Fibroblast of gingiva (primary cell): ENCODE measurements at regions not wholly inside any gene's neighbourhood (a gene's known extent, or its start where the extent isn't known, plus 50 kb on each side); places are given as distances from the start of the nearest gene placed in this dataset.

ENCODE experiments used
- DNase-seq: peaks from one replicate; pipeline ENCODE4 v3.0.0-alpha.2; 2011; ENCODE audit warnings: low read depth

GRCh38 chrX:46298821-46299220 lies 246.4 kb downstream of the ZNF674 start:
- DNase-seq = peak; percentile 1

- no peak for DNase-seq
These were observed 249.3 kb downstream of the ZNF674 start for GRCh38 chrX:46295963-46296362.

DNA sequence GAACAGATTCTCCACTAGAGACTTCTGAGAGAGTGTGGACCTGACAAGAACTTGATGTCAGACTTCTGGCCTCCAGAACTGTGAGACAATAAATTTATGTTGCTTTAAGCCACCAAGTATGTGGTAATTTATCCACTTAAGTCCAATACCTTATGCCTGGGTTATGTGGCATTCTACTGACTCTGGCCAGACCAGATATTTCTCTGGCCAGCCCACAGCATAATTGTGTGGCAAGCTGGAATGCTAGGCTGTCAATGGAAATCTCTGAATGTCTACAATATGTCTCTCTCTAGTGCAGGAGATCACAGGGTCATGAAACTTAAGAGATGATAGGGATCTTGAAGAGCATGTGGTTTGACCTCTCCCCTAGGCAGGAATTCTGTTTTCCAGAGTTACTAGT lies 251.0 kb downstream of the ZNF674 start:
- peak; percentile 24 for DNase-seq

GRCh38 chrX:46279925-46280313 lies 265.3 kb downstream of the ZNF674 start:
- DNase-seq = peak; percentile 26

GRCh38 chrX:46279214-46279924 lies 265.9 kb downstream of the ZNF674 start:
- DNase-seq = peak; percentile 21

- no peak for DNase-seq
These were observed 266.6 kb downstream of the ZNF674 start for GRCh38 chrX:46278572-46278971.

DNA sequence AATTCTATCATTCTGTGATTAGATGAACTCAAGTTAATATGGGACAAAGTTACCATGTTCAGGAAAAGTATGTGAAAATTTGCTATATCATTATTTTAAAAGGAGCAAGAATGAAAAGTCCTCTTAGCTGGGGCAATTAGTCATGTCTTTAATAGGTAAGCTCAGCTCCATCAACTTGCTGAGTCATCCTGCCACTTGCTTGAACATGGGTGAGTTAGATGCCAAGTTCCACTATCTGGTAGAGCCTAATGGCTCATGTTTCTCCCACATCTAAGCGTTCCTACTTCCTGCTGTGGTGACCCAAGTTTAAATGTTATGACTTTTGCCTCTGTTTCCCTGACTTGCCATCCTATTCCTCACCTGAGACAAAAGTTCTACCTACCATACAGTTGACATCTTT lies 276.8 kb downstream of the ZNF674 start:
- DNase-seq = peak; percentile 19

DNA sequence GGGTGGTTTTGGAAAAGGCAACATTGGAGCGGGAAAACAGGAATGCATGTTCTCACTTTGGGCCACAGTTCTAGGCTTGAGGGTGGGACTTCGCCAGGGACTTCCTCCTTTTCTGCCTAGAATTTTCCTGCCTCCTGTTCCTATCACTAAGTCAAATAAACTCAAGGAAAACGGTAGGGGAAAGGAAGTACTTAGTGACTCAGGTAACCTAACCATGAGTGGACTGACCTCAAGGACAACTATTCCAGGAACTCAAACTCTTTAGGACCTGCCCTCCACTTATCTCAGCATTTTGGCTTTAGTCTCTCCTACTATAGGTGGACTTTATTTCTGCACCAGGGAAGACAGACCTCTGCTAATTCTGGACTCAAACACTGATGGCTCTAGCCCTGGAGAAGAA lies 281.7 kb downstream of the ZNF674 start:
- no peak for DNase-seq

DNA sequence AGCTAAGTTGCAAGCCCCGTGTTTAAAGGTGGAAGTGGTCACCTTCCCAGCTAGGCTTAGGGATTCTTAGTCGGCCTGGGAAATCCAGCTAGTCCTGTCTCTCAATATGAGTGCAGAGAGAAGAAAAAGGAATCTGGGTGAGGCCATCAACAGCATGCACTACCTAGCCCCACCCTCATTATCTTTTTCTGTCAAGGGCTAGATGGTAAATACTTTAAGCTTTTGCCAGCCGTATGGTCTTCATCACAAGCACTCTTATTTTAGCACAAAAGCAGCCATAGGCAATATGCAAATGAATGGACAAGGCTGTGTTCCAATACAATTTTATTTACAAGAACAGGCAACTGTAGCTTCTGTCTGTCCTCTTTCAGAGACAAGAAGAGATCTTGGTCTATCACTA lies 282.9 kb downstream of the ZNF674 start:
- DNase-seq = no peak

- no peak for DNase-seq
These were observed 284.7 kb downstream of the ZNF674 start for GRCh38 chrX:46260499-46260898.

DNA sequence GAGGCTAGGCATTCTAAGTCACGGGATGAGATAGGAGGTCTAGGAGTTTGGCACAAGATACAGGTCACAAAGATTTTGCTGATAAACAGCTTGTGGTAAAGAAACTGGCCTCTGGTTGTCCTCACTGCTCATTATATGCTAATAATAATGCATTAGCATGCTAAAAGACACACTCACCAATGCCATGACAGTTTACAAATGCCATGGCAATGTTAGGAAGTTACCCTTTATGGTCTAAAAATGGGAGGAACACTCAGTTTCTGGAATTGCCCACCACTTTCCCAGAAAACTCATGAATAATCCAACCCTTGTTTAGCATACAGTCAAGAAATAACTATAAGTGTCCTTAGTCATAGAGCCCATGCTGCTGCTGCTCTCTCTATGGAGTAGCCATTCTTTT lies 286.9 kb downstream of the ZNF674 start:
- DNase-seq = no peak

- DNase-seq = no peak
These were observed 287.8 kb downstream of the ZNF674 start for GRCh38 chrX:46257451-46257879.

DNA sequence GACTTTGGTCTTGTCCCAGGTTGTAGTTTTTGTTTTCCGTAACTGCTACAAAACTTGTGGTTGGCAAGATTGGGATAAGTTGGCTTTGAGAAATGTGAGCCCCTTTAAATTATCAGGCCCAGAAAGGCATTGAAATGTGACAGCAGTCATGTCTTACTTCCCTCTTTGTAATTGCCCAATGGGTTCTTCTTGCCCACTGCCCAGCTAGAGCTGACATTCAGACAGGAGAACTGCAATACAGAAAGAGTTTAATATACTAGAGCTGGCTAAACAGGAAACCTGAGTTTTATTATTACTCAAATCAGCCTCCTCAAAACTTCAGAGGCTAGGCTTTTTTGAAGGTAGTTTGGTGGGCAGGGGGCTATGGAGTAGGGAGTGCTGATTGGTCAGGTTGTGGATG lies 288.3 kb downstream of the ZNF674 start:
- DNase-seq = no peak

- DNase-seq = peak; percentile 30
These were observed 290.2 kb downstream of the ZNF674 start for GRCh38 chrX:46255046-46255445.

DNA sequence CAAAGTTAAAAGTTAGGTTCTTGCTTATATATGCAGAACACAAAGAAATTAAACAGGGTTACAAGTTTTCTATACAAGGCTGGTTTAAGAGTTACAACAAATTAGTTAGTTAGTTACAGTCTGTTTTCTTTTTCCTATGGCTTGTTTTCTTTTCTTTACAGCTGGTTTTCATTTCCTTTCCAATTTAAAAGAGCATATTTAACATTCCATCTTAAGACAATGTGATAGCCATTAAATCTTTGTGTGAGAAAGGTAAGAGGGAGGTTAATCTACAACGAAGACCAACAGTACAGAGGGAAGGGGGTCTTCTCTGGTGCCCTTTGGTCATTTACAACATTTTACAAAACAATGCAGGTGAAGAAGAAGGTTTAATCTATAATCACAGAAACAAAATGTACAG lies 290.6 kb downstream of the ZNF674 start:
- DNase-seq = peak; percentile 38

DNA sequence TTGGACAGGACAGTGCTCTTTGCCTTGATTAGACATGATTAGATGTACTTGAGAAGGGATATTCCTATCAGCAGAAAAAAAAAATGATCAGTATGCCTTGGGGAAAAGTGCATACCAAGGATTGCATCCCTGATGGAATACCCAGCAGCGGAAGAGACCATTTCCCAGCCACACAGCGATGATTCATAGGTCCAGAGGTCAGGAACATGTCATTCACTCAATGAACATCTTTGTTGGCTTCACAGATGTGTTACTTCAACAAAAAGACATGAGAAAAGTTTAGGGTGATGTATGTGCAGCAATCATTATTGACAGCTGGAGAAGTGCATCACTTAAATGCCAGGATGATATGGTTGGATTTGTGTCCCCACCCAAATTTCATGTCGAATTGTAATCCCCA lies 293.5 kb downstream of the ZNF674 start:
- peak; percentile 29 for DNase-seq

GRCh38 chrX:46250151-46250550 lies 295.1 kb downstream of the ZNF674 start:
- no peak for DNase-seq

- no peak for DNase-seq
These were observed 297.8 kb downstream of the ZNF674 start for GRCh38 chrX:46247456-46247855.

DNA sequence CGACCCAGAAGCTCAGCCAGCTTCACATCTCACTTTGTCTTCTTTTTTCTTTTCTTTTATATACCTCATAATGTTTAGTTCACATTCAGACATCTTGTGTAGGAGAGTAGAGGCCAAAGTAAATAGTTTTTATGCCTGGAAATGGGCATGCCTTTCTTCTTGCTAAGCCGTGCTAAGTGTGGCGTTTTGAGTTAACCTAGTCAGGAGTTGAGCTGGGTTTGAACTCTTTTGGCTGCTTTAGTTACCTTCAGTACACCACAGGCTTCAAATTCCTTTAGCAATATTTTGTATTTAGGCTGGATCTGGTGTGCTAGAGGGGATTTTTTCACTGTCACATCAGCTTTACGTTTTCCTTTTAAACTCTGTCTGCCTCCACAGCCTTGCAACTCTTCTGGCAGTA lies 300.8 kb downstream of the ZNF674 start:
- DNase-seq = no peak

- peak; percentile 1 for DNase-seq
These were observed 308.8 kb downstream of the ZNF674 start for GRCh38 chrX:46236411-46236810.

DNA sequence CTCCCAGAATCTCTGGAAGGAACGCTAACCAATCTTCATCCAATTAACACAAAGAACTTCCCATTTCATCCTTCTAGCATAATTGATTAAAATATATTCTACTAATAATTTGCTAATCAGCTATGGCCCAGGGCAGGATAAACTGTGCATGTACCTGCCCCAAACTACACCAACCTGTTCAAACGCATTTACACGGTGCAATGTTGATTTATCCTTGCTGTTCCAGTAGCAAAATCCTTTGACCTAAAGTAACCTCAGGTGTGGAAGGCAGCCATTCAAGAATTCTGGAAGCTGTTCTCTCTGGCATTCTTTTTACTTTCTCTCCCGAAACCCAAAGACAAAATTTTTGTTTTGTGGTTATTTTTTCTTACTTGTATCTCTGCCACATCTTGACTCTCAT lies 309.4 kb downstream of the ZNF674 start:
- no peak for DNase-seq

DNA sequence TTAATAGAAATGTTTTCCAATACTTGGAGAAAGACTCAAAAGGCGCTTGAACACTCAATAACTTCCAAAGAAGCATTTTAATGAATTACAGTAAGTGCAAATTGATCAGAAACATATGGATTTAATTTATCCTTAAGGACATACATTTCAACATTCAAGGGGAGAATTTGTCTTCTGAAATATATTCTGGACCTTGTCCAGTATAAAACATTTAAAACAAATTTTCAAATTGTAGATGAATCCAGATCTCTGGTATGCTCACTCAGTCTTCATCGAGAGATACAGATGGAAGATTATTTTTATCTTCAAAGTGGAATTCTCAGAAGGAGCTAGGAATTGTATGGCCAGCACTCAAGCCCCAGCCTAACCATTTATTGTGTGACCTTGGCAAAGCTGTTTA lies 310.4 kb downstream of the ZNF674 start:
- peak; percentile 43 for DNase-seq

DNA sequence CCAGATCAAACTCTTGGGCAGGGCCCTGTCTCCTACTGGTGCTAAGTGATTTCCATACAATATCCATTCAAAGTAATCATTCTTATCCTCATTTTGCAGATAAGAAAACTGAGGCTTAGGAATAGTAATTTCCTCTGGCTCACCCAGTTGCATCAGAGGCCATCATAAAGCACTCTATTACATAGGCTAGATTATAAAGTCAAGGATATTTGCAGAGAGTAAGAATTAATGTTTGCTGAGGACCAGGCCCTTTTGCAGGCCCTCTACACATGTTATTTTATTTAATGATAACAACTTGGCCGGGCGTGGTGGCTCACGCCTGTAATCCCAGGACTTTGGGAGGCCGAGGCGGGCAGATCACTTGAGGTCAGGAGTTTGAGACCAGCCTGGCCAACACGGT lies 316.8 kb downstream of the ZNF674 start:
- no peak for DNase-seq

GRCh38 chrX:46226422-46226821 lies 318.8 kb downstream of the ZNF674 start:
- DNase-seq = no peak
